ENCODE measurements at regions not wholly inside any gene's neighbourhood (a gene's known extent, or its start where the extent isn't known, plus 50 kb on each side); places are given as distances from the start of the nearest gene placed in this dataset.
"Not testable (repeated sequence)": the region's sequence is repeated elsewhere in the genome, so short reads cannot be mapped to it uniquely, and the experiment has no call there.

GRCh38 chr7:125098377-125098970 is 168.8 kb upstream of the POT1 start:
- DNase-seq: no peak

DNA sequence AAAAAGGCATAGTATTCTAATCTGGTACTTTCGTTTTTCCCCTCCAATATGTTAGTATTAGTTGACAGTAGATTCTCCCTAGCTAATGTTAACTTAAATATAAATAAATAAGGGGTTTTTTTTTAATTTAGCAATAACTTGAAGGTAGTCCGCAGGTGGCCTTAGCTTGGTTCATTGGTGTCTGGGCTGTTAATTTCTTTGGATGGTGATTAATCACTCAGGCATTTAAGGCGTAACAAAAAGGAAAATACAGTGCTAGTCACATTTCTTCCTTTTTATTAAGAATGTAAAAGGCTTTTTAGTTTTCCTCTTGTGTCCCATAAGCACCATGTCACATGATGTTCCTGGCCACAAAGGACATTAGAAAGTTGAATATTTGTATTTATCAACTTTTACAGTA is 161.0 kb upstream of the POT1 start:
- no peak for DNase-seq

GRCh38 chr7:125089171-125089570 is 159.5 kb upstream of the POT1 start:
- DNase-seq: no peak

GRCh38 chr7:125088555-125088954 is 158.9 kb upstream of the POT1 start:
- no peak for DNase-seq

GRCh38 chr7:125085084-125085483 is 155.5 kb upstream of the POT1 start:
- DNase-seq: no peak

- no peak for DNase-seq
Measured at GRCh38 chr7:125084196-125084595, 154.6 kb upstream of the POT1 start.

GRCh38 chr7:125074141-125074540 is 144.5 kb upstream of the POT1 start:
- DNase-seq: no peak

GRCh38 chr7:125065546-125065945 is 135.9 kb upstream of the POT1 start:
- no peak for DNase-seq

DNA sequence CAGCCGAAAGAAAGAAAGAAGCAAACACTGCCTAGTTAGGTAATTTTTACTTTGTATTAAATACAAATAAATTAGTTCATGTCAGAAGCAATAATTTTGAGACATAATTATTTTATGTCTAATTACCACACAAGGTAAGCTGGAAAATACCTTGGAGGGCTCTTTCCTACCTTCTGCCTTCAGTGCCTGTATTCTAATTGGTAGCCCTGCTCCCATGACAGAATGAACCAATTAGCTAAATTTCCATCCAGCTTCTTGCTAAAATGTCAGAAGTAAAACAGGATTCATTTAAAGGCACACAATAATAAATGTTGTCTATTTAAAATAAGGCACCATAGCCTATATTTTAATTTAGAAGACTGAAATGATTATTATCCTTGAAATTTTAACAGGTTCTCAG is 135.4 kb upstream of the POT1 start:
- no peak for DNase-seq

DNA sequence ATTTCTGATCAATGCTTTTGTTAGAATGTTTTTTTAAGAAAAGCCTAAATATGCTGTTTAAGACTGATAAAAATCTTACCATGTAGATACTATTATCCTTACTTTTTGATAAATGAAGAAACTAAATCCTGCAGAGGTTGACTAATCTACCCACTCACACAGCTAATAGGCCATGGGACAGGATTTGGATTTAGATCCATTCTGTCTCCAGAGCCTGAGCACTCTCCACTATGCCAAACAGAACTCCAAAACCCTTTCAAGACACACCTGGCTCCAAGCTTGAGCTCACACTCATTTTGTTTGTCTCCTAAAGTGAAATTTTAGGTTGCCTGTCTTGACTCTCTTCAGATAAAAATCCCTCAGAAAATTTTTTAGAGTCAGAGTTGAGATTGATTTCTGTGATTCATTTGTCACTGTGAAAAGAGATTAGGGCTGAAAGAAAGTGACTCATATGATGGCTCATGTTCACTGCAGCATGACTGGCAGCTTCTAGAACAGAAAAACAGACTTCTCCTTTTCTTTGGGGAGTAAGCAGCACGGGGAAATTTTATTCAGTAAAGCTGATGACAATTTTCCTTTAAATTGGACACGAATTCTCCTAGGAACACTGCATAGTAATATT is 132.3 kb upstream of the POT1 start:
- DNase-seq: no peak

DNA sequence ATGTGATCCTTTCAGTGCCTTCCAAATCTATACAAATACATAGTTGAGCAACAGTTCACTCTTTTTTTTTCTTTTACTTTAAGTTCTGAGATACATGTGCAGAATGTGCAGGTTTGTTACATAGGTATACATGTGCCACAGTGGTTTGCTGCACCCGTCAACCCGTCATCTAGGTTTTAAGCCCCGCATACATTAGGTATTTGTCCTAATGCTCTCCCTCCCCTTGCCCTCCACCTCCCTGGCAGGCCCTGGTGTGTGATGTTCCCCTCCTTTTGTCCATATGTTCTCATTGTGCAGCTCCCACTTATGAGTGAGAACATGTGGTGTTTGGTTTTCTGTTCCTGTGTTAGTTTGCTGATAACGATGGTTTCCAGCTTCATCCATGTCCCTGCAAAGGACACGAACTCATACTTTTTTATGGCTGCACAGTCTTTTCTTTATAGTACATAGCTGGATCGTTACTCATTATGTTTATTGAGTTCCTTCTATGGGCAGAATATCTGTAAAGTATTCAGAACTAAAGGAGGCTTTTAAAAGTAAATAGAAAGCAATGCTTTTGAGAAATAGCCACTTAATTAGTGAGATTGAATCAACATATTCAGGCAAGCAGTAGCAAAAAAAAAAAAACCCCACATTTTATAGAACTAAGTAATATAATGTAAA is 131.6 kb upstream of the POT1 start:
- not testable (repeated sequence) for DNase-seq

GRCh38 chr7:125059861-125060456 is 130.3 kb upstream of the POT1 start:
- DNase-seq: no peak

DNA sequence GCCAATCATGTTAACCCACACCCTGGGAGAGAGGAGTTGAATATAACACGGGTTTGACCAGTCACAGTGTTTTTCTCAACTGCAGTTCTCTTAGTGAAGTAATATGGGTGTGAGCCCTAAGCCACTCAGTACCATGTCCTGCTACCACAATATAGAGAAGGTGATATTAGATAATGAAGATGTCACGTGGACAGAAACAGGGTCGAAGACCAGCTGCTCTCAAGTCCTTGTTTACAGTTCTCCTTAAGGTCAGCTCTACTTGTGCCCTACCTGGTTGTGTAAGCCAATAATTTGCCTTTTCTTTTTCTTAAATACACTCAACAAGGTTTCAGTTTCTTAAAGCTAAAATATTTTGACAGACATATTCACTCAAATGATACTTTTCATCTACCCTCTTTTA is 128.3 kb upstream of the POT1 start:
- DNase-seq: no peak

- no peak for DNase-seq
Measured at GRCh38 chr7:125055376-125055775, 125.8 kb upstream of the POT1 start.

- DNase-seq: no peak
Measured at GRCh38 chr7:125046767-125047166, 117.1 kb upstream of the POT1 start.

- DNase-seq: no peak
Measured at GRCh38 chr7:125033506-125033905, 103.9 kb upstream of the POT1 start.

DNA sequence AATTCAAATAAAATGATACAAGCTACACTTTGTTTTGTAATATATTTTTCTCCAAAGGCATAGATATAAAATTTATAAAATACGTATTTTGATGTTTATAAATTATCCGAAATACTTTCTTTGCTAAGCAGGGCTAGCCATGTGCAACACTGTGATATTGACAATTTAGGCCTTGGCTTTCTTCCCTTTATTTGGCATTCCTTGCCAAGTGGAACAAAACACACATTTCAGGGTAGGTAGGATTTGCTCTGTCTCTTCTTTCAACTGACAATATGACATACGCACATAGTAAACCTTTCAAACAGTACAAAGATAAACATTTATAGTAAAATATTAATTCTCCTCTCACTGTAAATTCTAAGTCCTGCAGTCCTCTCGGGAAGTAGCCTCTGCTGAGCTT is 103.3 kb upstream of the POT1 start:
- no peak for DNase-seq

DNA sequence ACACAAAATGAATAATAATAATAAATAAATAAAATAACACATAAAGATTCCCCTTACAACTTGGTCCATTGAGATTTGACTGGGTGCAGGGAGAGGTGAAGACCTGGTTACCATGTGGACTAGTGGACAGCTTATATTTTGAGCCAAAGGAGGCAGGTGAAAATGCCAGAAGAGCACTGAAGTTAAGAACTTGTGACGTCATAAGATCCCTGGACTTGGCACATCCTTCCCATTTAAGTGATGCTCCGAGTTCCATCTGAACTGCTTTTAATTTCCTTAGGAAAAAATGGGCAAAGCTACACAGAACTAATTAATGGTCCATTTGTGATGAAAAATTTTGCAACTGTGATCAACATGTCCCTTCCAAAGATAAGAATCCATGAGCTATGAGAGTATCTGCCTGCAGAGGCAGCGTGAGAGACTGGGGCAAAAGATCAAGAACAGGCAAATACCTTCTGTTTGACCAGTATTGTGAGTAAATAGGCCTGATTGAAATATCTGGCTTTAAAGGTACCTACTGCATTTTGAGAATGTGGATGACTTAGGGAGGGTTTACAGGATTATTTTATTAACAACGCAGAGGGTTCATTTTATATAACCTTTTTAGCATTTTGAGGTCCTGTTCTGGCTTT is 101.2 kb upstream of the POT1 start:
- DNase-seq: no peak

DNA sequence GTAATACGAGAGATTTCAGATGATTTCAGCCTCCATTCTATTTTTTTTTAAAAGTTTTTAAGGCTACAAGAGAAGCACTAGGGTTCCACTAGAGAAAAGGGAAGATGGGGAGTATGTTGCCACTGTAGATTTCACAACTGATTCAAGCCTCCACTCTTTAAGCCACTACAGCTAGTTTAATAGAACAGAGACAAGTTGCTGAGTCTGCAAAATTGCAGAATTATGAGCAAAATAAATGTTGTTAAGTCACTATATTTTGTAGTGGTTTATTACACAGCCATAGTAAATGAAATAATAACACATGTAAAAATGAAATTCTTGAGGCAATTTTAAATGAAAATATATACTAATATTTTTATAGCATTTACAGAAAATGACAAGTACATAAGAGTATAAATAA is 96.0 kb upstream of the POT1 start:
- DNase-seq: no peak

DNA sequence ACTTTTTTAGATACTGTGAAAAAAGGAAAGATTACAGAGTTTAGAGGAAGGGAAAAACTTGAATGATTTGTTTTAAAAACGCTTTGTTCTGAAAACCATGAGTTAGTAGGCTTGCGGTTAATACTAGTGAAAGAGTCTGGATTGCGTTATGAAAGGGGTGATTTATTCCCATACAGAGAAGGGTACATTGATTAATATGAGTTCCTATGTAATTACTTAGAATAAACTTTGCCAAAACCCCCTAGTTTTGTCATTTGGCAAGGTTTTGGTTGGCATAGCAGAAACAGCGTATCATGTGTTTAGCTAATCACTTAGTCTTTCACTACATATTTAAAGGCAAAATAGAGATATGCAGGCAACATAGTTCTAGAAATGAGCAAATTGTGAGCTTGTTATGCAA is 91.2 kb upstream of the POT1 start:
- no peak for DNase-seq

DNA sequence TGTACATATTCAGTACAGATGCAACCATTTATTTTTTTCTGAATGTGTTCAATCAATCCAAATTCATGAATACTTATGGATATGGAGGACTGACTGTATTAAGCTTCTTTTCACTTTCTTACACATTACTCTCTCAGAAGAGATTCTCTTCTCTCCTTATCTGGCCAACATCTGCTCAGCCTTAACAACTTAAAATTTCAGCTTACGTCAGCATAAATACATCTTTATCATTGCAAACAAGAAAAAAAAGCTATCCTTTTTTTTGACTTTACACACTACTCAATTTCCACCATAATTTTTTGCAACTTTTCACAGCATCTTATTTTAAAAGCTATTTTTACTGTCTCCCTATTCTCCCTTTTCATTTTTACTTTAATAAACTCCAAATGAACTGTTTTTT is 80.9 kb upstream of the POT1 start:
- DNase-seq: no peak

GRCh38 chr7:124996778-124997177 is 67.2 kb upstream of the POT1 start:
- no peak for DNase-seq

GRCh38 chr7:124992851-124993562 is 63.4 kb upstream of the POT1 start:
- no peak for DNase-seq

Data from right hindlimb (tissue), 1 donor.